ENCODE measurements at regions not wholly inside any gene's neighbourhood (a gene's known extent, or its start where the extent isn't known, plus 50 kb on each side); places are given as distances from the start of the nearest gene placed in this dataset.
A peak's percentile ranks its signal among the peaks of the same experiment; 100 is the strongest.

GRCh38 chr10:78374331-78375028 lies 340.8 kb downstream of the RPS24 start:
- DNase-seq = no peak

- no peak for DNase-seq
Measured at GRCh38 chr10:78375854-78376785, 342.5 kb downstream of the RPS24 start.

GRCh38 chr10:78377356-78377755 lies 343.7 kb downstream of the RPS24 start:
- no peak for DNase-seq

- no peak for DNase-seq
Measured at GRCh38 chr10:78378192-78378591, 344.5 kb downstream of the RPS24 start.

GRCh38 chr10:78381107-78381506 lies 347.4 kb downstream of the RPS24 start:
- DNase-seq = no peak

GRCh38 chr10:78382047-78382446 lies 348.4 kb downstream of the RPS24 start:
- DNase-seq = no peak

GRCh38 chr10:78382772-78383171 lies 349.1 kb downstream of the RPS24 start:
- no peak for DNase-seq

GRCh38 chr10:78383378-78384048 lies 349.9 kb downstream of the RPS24 start:
- no peak for DNase-seq

- DNase-seq = no peak
Measured at GRCh38 chr10:78384049-78384431, 350.4 kb downstream of the RPS24 start.

- no peak for DNase-seq
Measured at GRCh38 chr10:78385599-78385998, 351.9 kb downstream of the RPS24 start.

- no peak for DNase-seq
Measured at GRCh38 chr10:78386509-78386908, 352.8 kb downstream of the RPS24 start.

GRCh38 chr10:78388331-78389050 lies 354.8 kb downstream of the RPS24 start:
- no peak for DNase-seq

GRCh38 chr10:78389419-78389818 lies 355.8 kb downstream of the RPS24 start:
- no peak for DNase-seq

- DNase-seq = no peak
Measured at GRCh38 chr10:78390051-78390450, 356.4 kb downstream of the RPS24 start.

- no peak for DNase-seq
Measured at GRCh38 chr10:78390817-78391216, 357.2 kb downstream of the RPS24 start.

GRCh38 chr10:78391585-78391984 lies 357.9 kb downstream of the RPS24 start:
- DNase-seq = no peak

- DNase-seq = no peak
Measured at GRCh38 chr10:78392197-78392596, 358.5 kb downstream of the RPS24 start.

- no peak for DNase-seq
Measured at GRCh38 chr10:78393094-78393493, 359.4 kb downstream of the RPS24 start.

GRCh38 chr10:78394047-78394446 lies 360.4 kb downstream of the RPS24 start:
- DNase-seq = no peak

GRCh38 chr10:78395162-78395561 lies 361.5 kb downstream of the RPS24 start:
- DNase-seq = no peak

- DNase-seq = no peak
Measured at GRCh38 chr10:78396754-78397153, 363.1 kb downstream of the RPS24 start.

- DNase-seq = peak; percentile 98 to 99
Measured at GRCh38 chr10:78397786-78398185, 364.1 kb downstream of the RPS24 start.

- DNase-seq = peak; percentile 32 to 49
Measured at GRCh38 chr10:78398382-78398781, 364.7 kb downstream of the RPS24 start.

Data from Kasumi-1 (cell line).